ENCODE measurements at regions not wholly inside any gene's neighbourhood (a gene's known extent, or its start where the extent isn't known, plus 50 kb on each side); places are given as distances from the start of the nearest gene placed in this dataset.

DNA sequence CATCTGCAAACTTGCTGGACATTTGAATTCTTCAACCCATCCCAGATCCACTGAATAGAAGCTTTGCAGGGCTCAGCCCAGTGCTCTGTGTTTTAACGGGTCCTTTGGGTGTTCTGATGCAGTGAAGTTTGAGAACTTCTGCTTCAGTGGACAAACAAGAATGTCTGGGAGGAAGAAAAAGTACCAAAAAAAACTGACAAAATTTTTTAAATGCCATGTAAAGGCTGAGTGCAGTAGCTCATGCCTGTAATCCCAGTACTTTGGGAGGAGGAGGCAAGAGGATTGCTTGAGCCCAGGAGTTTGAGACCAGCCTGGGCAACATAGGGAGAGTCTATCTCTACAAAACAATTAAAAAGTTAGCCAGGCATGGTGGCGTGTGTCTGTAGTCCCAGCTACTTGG, 51.8 kb upstream of the FRMD4A start:
- TF ChIP-seq CTCF (IDR thresholded peaks at IDR 0.05; ENCODE audit: low read depth, low read length, poor library complexity, severe bottlenecking) (no peak), EZH2phosphoT487 (IDR thresholded peaks at IDR 0.05; ENCODE audit: borderline replicate concordance, low read length) (no peak)
